Pancreas (tissue), 10 donors: ENCODE measurements at regions not wholly inside any gene's neighbourhood (a gene's known extent, or its start where the extent isn't known, plus 50 kb on each side); places are given as distances from the start of the nearest gene placed in this dataset.
"Not testable (repeated sequence)": the region's sequence is repeated elsewhere in the genome, so short reads cannot be mapped to it uniquely, and the experiment has no call there.

Source experiments
- ATAC-seq, 4 donors: fragments of 200-7000 bp; cut with Tn5 transposase; one replicate each; pipeline versions ENCODE4 v1.8.0 to v1.9.1; 2020; ENCODE audit warnings: mild to moderate bottlenecking in 4 of 4, moderate library complexity in 4 of 4
- DNase-seq, 6 donors: peaks; one replicate each; pipeline ENCODE4 v3.0.0-alpha.2; 2020
- FAIRE-seq: peaks from 2 replicates; lab custom pipeline; 2012; peaks lifted over from hg19 to GRCh38; lab: Jason Lieb, UNC
- H3K27ac ChIP-seq, 4 donors: fragments of 200-600 bp; sonication (generic); 1 replicate in 3 of 4; 2 replicates in 1 of 4; pipeline versions ENCODE4 v1.5.0 to v1.8.0; 2020
- H3K27me3 ChIP-seq, 4 donors: fragments of 200-600 bp; one replicate each; pipeline ENCODE4 v1.8.0; 2021
- H3K36me3 ChIP-seq, 3 donors: fragments of 200-600 bp; sonication (generic) in 1 of 3; one replicate each; pipeline versions ENCODE4 v1.5.0 to v1.8.0; 2020 to 2021
- H3K4me1 ChIP-seq, 3 donors: fragments of 200-600 bp; one replicate each; pipeline ENCODE4 v1.8.0; 2021
- H3K4me3 ChIP-seq, 4 donors: fragments of 200-600 bp; sonication (generic) in 2 of 4; one replicate each; pipeline versions ENCODE4 v1.5.0 to v1.8.0; 2020 to 2021
- H3K9me3 ChIP-seq, 4 donors: fragments of 200-600 bp; one replicate each; pipeline ENCODE4 v1.8.0; 2021
- WGBS, 2 donors: extraction: QIAGEN DNeasy Blood & Tissue Kit; methylation state at CpG; one replicate each; pipeline ENCODE4 v1.1.7; 2013; 5-methylcytosine and 5-hydroxymethylcytosine counted together
- intact Hi-C, 3 donors: fragments of 100-400 bp; cut with DNase I; formaldehyde crosslinking; loops; one replicate each; pipeline versions ENCODE4 v1.11.1 to v1.14.2; 2022
- TF ChIP-seq, protein P1 (sequence below), 4 donors: fragments of 200-600 bp; sonication (generic) in 3 of 4; IDR thresholded peaks; one replicate each; pipeline versions ENCODE4 v1.5.0 to v1.8.0; 2021; ENCODE audit warnings: antibody characterized with exemption in 4 of 4
- donor health status: healthy with polysubstance abuse.
- donor health status: DM: no; HTN: no; CAD: no; lungs with moderate emphysema.
- donor health status: DM: no; HTN: no; CAD: no.
- donor health status: control.
- donor health status: control.
- donor health status: Bipolar disorder and iron deficiency.
- donor health status: DM: yes; HTN: yes; CAD: no.
- donor health status: DM: no; HTN: no; CAD: no.
- donor health status: DM: no; HTN: no; CAD: no.
- donor health status: DM: yes; HTN: yes; CAD: no.

- 55 to 82% methylated on average over 2 of the region's 2 CpGs for WGBS, 2 donors
- Histone ChIP-seq H3K9me3 (no peaks in the 10 kb centered on the region), H3K36me3 (no peaks in the 10 kb centered on the region), H3K27me3 (no peaks in the 10 kb centered on the region), H3K4me3 (no peak overlapping the region), H3K27ac (no peak overlapping the region), H3K4me1 (no peaks in the 10 kb centered on the region)
- ATAC-seq (no peak), FAIRE-seq (no peak), DNase-seq (no peak)
- TF ChIP-seq, protein P1, sequence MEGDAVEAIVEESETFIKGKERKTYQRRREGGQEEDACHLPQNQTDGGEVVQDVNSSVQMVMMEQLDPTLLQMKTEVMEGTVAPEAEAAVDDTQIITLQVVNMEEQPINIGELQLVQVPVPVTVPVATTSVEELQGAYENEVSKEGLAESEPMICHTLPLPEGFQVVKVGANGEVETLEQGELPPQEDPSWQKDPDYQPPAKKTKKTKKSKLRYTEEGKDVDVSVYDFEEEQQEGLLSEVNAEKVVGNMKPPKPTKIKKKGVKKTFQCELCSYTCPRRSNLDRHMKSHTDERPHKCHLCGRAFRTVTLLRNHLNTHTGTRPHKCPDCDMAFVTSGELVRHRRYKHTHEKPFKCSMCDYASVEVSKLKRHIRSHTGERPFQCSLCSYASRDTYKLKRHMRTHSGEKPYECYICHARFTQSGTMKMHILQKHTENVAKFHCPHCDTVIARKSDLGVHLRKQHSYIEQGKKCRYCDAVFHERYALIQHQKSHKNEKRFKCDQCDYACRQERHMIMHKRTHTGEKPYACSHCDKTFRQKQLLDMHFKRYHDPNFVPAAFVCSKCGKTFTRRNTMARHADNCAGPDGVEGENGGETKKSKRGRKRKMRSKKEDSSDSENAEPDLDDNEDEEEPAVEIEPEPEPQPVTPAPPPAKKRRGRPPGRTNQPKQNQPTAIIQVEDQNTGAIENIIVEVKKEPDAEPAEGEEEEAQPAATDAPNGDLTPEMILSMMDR (IDR thresholded peaks at IDR 0.05) = no peak
- intact Hi-C loops = no loop called here
Measured at GRCh38 chr13:56168581-56168980, 972.1 kb upstream of the PRR20A start.

GRCh38 chr13:56173346-56173745 is 967.4 kb upstream of the PRR20A start:
- Histone ChIP-seq H3K4me1 (no peaks in the 10 kb centered on the region), H3K27ac (no peak overlapping the region), H3K9me3 (no peaks in the 10 kb centered on the region), H3K4me3 (no peak overlapping the region), H3K36me3 (no peaks in the 10 kb centered on the region), H3K27me3 (no peaks in the 10 kb centered on the region)
- WGBS, 2 donors = 26 to 38% methylated on average over 2 of the region's 2 CpGs
- intact Hi-C loops = no loop called here
- no peak for ATAC-seq
- TF ChIP-seq, protein P1 (IDR thresholded peaks at IDR 0.05) = no peak
- DNase-seq = no peak
- FAIRE-seq = no peak

- no peaks in the 10 kb centered on the region for H3K27me3 ChIP-seq
- ATAC-seq = no peak
- H3K4me3 ChIP-seq = no peak overlapping the region
- no peak for FAIRE-seq
- 67 to 71% methylated on average over 3 of the region's 3 CpGs for WGBS, 2 donors
- no peaks in the 10 kb centered on the region for H3K4me1 ChIP-seq
- intact Hi-C loops = no loop called here
- H3K9me3 ChIP-seq = no peaks in the 10 kb centered on the region
- H3K36me3 ChIP-seq = no peaks in the 10 kb centered on the region
- no peak for DNase-seq
- TF ChIP-seq, protein P1 (IDR thresholded peaks at IDR 0.05) = no peak
- no peak overlapping the region for H3K27ac ChIP-seq
Measured at GRCh38 chr13:56182598-56182997, 958.1 kb upstream of the PRR20A start.

- TF ChIP-seq, protein P1 (IDR thresholded peaks at IDR 0.05) = no peak
- ATAC-seq (no peak), FAIRE-seq (no peak), DNase-seq (peak in 2 of 6 donors; percentile 32 to 41)
- Histone ChIP-seq H3K4me3 (no peak overlapping the region), H3K4me1 (no peaks in the 10 kb centered on the region), H3K36me3 (no peaks in the 10 kb centered on the region), H3K27ac (no peak overlapping the region), H3K27me3 (no peaks in the 10 kb centered on the region), H3K9me3 (no peaks in the 10 kb centered on the region)
- 87 to 88% methylated on average over 15 of the region's 15 CpGs for WGBS, 2 donors
- intact Hi-C loops = no loop called here
Measured at GRCh38 chr13:56187331-56187730, 953.4 kb upstream of the PRR20A start.

DNA sequence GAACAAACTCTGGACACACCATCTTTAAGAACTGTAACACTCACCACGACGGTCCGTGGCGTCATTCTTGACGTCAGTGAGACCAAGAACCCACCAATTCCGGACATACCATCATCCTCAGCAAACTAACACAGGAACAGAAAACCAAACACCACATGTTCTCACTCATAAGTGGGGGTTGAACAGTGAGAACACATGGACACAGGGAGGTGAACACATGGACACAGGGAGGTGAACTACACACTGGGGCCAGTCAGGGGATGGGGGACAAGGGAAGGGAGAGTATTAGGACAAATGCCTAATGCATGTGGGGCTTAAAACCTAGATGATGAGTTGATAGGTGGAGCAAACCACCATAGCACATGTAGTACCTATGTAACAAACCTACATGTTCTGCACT is 952.1 kb upstream of the PRR20A start:
- FAIRE-seq, DNase-seq, H3K27me3 ChIP-seq, H3K4me3 ChIP-seq, H3K36me3 ChIP-seq, ATAC-seq, H3K27ac ChIP-seq, intact Hi-C loops, H3K4me1 ChIP-seq, H3K9me3 ChIP-seq: not testable (repeated sequence)
- WGBS, 2 donors = 59 to 81% methylated on average over 6 of the region's 6 CpGs
